Inflammatory macrophage treated with lipopolysaccharide for 4 hours (primary cell): ENCODE measurements at regions not wholly inside any gene's neighbourhood (a gene's known extent, or its start where the extent isn't known, plus 50 kb on each side); places are given as distances from the start of the nearest gene placed in this dataset.
"Not testable (repeated sequence)": the region's sequence is repeated elsewhere in the genome, so short reads cannot be mapped to it uniquely, and the experiment has no call there.

Source experiments
- DNase-seq: peaks from one replicate; pipeline ENCODE4 v3.0.0-alpha.2; 2020

GRCh38 chr3:106328224-106328623 is 459.4 kb upstream of the CBLB start:
- no peak for DNase-seq

DNA sequence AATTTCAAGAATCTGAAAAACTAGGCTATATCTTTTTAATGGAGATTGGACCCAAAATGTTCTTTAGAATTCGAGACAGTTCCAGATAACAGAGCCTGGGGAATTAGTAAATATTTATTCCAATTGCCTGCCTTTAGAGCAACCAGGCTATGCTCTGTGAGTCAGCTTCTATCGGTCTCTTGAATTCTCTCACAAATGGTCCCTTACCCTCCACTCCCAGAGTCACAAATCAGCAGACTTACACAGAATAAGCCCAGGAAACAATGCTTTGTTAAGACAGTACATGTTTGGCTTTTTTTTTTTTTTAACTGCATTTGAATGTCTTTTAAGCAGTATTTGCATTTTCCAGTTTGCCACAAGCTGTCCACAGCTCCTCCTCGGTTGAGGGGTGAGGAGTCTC is 460.7 kb upstream of the CBLB start:
- no peak for DNase-seq

DNA sequence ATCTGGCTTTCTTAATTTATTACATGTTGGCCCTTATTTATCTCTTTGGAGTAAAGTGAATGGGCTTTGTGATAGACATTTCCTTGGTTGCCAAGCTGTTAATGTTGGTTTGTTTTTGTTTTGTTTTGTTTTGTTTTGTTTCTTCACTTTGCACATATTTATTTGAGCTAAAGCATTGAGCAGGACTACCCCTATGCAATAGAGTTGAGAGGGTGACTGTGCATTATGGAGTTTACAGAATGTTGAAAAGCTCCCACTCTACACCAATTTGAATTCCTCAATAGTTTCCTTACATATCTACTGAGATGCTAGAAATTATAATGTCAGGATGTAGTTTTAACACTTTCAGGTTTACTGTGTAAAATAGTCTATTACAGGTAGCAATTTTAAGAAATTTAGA is 462.8 kb upstream of the CBLB start:
- DNase-seq, result no peak

GRCh38 chr3:106332129-106332528 is 463.3 kb upstream of the CBLB start:
- DNase-seq, result no peak

GRCh38 chr3:106332884-106333283 is 464.1 kb upstream of the CBLB start:
- DNase-seq, result no peak

GRCh38 chr3:106333911-106334618 is 465.3 kb upstream of the CBLB start:
- DNase-seq, result no peak

DNA sequence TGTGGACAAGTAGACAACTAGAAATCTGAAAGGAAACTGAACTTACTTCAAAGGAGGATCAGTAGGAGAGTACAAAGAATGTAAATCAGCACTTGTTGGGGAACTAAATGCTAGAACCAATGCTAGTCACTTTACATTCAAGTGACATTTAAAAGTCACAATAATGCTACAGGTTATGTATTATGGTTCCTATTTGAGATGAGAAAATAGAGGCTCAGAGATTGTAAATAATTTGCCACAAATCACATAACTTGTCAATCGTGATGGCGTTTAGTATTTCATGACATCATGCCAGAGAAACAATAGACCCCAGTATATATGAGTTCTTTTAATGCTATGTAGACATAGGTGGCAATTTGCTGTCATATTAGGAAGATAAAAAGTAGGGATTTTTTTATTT is 467.8 kb upstream of the CBLB start:
- DNase-seq, result no peak

- no peak for DNase-seq
Measured at GRCh38 chr3:106337116-106337515, 468.3 kb upstream of the CBLB start.

- DNase-seq, result no peak
Measured at GRCh38 chr3:106338582-106339214, 469.9 kb upstream of the CBLB start.

GRCh38 chr3:106339551-106339950 is 470.7 kb upstream of the CBLB start:
- DNase-seq, result no peak

DNA sequence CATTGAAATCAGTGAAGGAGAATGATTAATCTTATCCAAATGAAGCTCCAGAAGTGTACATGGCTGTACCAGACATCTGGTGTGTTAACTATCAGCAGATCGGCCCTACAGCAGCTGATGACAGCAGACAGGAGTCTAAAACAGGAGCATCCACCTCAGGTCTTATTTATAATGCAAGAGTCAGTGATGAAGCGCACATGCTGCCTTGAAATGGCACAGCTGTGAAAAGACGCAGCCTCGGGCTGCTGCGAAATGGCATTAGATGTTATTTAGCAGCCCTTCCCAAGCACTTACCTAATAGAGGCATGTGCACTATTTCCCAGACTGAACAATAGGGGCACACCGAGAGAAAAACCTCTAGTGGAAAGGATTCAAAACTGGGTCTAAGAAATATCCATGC is 472.3 kb upstream of the CBLB start:
- no peak for DNase-seq

DNA sequence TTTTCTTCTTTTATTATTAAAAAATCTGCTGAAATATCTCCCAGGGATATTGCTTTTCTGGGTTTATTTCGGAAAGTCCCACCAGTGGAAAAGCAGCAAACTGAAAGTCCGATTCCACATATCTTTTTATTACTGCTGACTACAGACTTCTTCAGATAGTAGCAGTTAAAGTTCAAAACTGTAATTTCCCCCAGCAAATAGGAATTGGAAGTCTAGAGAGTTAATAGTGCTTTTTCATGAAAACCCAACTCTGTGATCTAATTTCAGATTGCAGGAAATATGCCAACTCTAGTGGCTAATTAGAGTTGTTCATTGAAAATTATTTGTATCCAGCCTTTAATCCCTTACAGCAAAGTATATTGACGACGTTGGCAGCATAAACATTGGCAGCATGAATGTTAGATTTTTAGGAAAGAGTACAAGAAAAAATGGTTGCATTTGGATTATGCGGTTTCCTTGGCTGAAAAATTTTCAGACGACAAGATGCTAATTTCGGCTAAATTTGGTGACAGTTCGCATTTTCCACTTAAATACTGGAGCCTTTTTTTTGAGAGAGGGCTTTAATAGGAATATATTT is 472.9 kb upstream of the CBLB start:
- DNase-seq, result no peak

DNA sequence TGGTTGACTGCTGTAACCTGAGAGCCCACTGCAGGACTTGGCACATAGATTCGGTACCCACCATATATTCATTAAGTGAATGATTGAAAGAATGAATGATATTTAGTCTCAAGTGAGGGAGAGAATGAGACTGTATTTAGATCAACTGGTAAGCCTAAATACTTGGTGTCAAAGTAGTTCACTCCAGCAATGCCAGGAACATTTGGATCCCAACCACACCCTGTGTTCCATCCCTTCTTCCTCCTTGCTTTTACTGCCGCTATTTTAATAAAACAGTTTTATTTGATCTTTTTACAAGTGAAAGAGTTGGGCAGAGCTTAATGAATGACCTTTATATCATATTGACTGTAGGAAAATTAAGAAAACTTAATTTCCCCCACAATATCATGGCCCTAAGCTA is 473.6 kb upstream of the CBLB start:
- DNase-seq, result no peak

DNA sequence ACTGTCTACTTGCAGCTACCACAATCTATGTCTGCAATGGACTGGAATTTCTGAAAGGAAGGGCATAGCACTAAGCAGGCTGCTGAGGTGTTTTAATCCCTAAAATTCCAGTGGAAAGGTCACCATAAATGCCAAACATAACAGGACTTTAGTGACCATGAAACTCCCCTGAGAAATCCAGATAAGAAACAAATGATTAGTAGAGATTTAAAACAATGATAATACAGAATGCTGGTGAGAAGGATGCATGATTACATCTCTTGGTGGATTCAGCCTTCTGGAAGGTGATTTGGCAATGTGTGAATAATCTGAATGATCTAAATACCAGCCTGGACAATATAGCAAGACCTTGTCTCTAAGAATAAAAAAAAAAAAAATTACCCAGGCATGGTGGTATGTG is 475.0 kb upstream of the CBLB start:
- DNase-seq, result no peak

GRCh38 chr3:106345353-106346027 is 476.7 kb upstream of the CBLB start:
- no peak for DNase-seq

DNA sequence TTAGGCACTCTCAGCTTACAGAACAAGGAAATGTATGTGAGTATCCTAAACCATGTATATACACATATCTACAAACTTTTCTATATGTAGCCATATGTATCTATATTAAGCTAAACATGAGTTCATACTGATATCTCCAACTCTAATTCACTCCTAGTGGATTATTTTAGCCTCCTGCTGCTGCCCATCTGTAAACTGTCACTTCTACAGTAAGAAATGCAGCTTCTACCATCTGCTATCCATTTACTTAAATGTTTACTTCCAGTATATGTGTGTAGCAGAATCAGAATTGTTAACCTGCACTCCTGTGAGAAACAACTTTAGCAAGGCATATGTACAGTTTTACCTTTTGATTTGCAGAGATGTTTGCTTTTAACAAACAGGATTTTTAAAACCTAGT is 478.5 kb upstream of the CBLB start:
- DNase-seq, result no peak

- no peak for DNase-seq
Measured at GRCh38 chr3:106348139-106348690, 479.4 kb upstream of the CBLB start.

GRCh38 chr3:106349191-106349881 is 480.5 kb upstream of the CBLB start:
- no peak for DNase-seq

DNA sequence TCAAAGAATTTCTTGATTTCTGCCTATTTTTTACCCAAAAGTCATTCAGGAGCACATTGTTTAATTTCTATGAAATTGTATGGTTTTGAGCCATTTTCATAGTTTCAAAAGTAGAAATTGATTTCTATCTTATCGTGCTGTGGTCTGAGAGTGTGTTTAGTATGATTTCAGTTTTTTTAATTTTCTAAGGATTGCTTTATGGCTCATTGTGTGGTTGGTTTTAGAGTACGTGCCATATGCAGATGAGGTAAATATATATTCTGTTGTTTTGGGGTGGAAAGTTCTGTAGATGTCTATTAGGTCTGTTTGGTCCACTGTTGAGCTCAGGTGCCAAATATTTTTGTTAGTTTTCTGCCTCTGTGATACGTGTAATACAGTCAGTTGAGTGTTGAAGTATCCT is 487.1 kb upstream of the CBLB start:
- DNase-seq, result no peak

DNA sequence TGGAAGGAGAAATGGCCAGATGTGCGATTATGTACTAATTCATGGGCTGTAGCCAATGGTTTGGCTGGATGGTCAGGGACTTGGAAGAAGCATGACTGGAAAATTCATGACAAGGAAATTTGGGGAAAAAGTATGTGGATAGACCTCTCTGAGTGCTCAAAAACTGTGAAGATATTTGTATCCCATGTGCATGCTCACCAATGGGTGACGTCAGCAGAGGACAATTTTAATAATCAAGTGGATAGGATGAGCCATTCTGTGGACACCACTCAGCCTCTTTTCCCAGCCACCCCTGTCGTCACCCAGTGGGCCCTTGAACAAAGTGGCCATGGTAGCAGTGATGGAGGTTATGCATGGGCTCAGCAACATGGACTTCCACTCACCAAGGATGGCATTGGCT is 490.9 kb upstream of the CBLB start:
- DNase-seq, result no peak

GRCh38 chr3:106360901-106361300 is 492.1 kb upstream of the CBLB start:
- not testable (repeated sequence) for DNase-seq

DNA sequence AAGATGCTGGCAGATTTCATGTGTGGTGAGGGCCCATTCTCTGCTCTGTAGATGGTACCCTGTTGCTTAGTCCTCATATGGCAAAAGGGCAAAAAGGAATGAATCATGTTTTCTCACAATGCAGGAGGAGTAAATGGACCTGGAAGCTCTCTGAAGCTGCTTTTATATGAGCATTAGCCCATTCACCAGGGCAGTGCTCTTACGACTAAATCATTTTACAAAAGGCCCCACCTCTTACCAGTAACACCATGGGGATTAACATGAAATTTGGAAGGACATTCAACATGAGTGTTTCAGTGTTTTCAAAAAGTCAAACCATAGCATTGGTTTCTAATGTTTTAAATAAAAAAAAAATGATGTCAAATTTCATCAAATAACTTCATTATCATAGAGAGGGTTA is 495.7 kb upstream of the CBLB start:
- DNase-seq, result no peak

- no peak for DNase-seq
Measured at GRCh38 chr3:106365061-106365691, 496.4 kb upstream of the CBLB start.
